ENCODE measurements at regions not wholly inside any gene's neighbourhood (a gene's known extent, or its start where the extent isn't known, plus 50 kb on each side); places are given as distances from the start of the nearest gene placed in this dataset.

- DNase-seq (ENCODE audit: low read depth in 4 of 4, low spot score in 3 of 4), result no peak
Measured at GRCh38 chr1:201761871-201762270, 67.1 kb upstream of the IPO9 start.

GRCh38 chr1:201762381-201762780 is 66.6 kb upstream of the IPO9 start:
- no peak for DNase-seq (ENCODE audit: low read depth in 4 of 4, low spot score in 3 of 4)

- no peak for DNase-seq (ENCODE audit: low read depth in 4 of 4, low spot score in 3 of 4)
Measured at GRCh38 chr1:201763455-201764140, 65.4 kb upstream of the IPO9 start.

GRCh38 chr1:201764166-201764565 is 64.8 kb upstream of the IPO9 start:
- no peak for DNase-seq (ENCODE audit: low read depth in 4 of 4, low spot score in 3 of 4)

GRCh38 chr1:201764579-201764978 is 64.4 kb upstream of the IPO9 start:
- no peak for DNase-seq (ENCODE audit: low read depth in 4 of 4, low spot score in 3 of 4)

- no peak for DNase-seq (ENCODE audit: low read depth in 4 of 4, low spot score in 3 of 4)
Measured at GRCh38 chr1:201766131-201766866, 62.7 kb upstream of the IPO9 start.

GRCh38 chr1:201767339-201767738 is 61.6 kb upstream of the IPO9 start:
- no peak for DNase-seq (ENCODE audit: low read depth in 4 of 4, low spot score in 3 of 4)

GRCh38 chr1:201769072-201769471 is 59.9 kb upstream of the IPO9 start:
- DNase-seq (ENCODE audit: low read depth in 4 of 4, low spot score in 3 of 4), result no peak

- no peak for DNase-seq (ENCODE audit: low read depth in 4 of 4, low spot score in 3 of 4)
Measured at GRCh38 chr1:201769966-201770365, 59.0 kb upstream of the IPO9 start.

GRCh38 chr1:201771466-201771865 is 57.5 kb upstream of the IPO9 start:
- no peak for DNase-seq (ENCODE audit: low read depth in 4 of 4, low spot score in 3 of 4)

GRCh38 chr1:201772178-201772577 is 56.8 kb upstream of the IPO9 start:
- DNase-seq (ENCODE audit: low read depth in 4 of 4, low spot score in 3 of 4), result no peak

- DNase-seq (ENCODE audit: low read depth in 4 of 4, low spot score in 3 of 4), result no peak
Measured at GRCh38 chr1:201773764-201774163, 55.2 kb upstream of the IPO9 start.

- no peak for DNase-seq (ENCODE audit: low read depth in 4 of 4, low spot score in 3 of 4)
Measured at GRCh38 chr1:201774224-201774982, 54.6 kb upstream of the IPO9 start.

GRCh38 chr1:201774983-201775344 is 54.0 kb upstream of the IPO9 start:
- DNase-seq (ENCODE audit: low read depth in 4 of 4, low spot score in 3 of 4), result no peak

- no peak for DNase-seq (ENCODE audit: low read depth in 4 of 4, low spot score in 3 of 4)
Measured at GRCh38 chr1:201775380-201775779, 53.6 kb upstream of the IPO9 start.

GRCh38 chr1:201778279-201779065 is 50.5 kb upstream of the IPO9 start:
- DNase-seq (ENCODE audit: low read depth in 4 of 4, low spot score in 3 of 4), result no peak

Data from right renal pelvis (tissue), 4 donors.